ENCODE measurements at regions not wholly inside any gene's neighbourhood (a gene's known extent, or its start where the extent isn't known, plus 50 kb on each side); places are given as distances from the start of the nearest gene placed in this dataset.

- ChIA-PET POLR2A (no interaction called here), CTCF (no interaction called here)
- no peak for TF ChIP-seq CTCF (IDR thresholded peaks at IDR 0.05; ENCODE audit: unreplicated experiment)
- no peak overlapping the region for H3K27ac Mint-ChIP-seq (ENCODE audit: low read depth, unreplicated experiment)
- no peaks in the 10 kb centered on the region for H3K36me3 Mint-ChIP-seq (ENCODE audit: insufficient read depth, unreplicated experiment)
- H3K4me3 Mint-ChIP-seq (ENCODE audit: unreplicated experiment): no peak overlapping the region
- intact Hi-C loops (cut with micrococcal nuclease): no loop called here
- peak; percentile 47 for DNase-seq (ENCODE audit: unreplicated experiment)
- no peaks in the 10 kb centered on the region for H3K27me3 Mint-ChIP-seq (ENCODE audit: insufficient read depth, unreplicated experiment)
- no TSS peak for BruUV-seq (replicated peaks)
- no peaks in the 10 kb centered on the region for H3K9me3 Mint-ChIP-seq (ENCODE audit: unreplicated experiment)
- no peaks in the 10 kb centered on the region for H3K4me1 Mint-ChIP-seq (ENCODE audit: insufficient read depth, unreplicated experiment)
Observed at GRCh38 chr18:38654946-38655345, 1089.3 kb upstream of the CELF4 start.

- POLR2A ChIA-PET: no interaction called here
- no peaks in the 10 kb centered on the region for H3K36me3 Mint-ChIP-seq (ENCODE audit: insufficient read depth, unreplicated experiment)
- no peak overlapping the region for H3K4me3 Mint-ChIP-seq (ENCODE audit: unreplicated experiment)
- DNase-seq (ENCODE audit: unreplicated experiment): no peak
- H3K4me1 Mint-ChIP-seq (ENCODE audit: insufficient read depth, unreplicated experiment): no peaks in the 10 kb centered on the region
- H3K27me3 Mint-ChIP-seq (ENCODE audit: insufficient read depth, unreplicated experiment): no peaks in the 10 kb centered on the region
- CTCF ChIA-PET: interaction anchor here (0.7 kb wide), 1 partner anchor 202 kb away, joined by 3 read pairs; no protein-coding TSS in a partner anchor
- intact Hi-C loops (cut with micrococcal nuclease): no loop called here
- no TSS peak for BruUV-seq (replicated peaks)
- TF ChIP-seq CTCF (IDR thresholded peaks at IDR 0.05; ENCODE audit: unreplicated experiment): no peak
- H3K9me3 Mint-ChIP-seq (ENCODE audit: unreplicated experiment): no peaks in the 10 kb centered on the region
- no peak overlapping the region for H3K27ac Mint-ChIP-seq (ENCODE audit: low read depth, unreplicated experiment)
Observed at GRCh38 chr18:38651736-38652135, 1086.1 kb upstream of the CELF4 start.

GRCh38 chr18:38648179-38648578, 1082.6 kb upstream of the CELF4 start:
- no peak overlapping the region for H3K4me3 Mint-ChIP-seq (ENCODE audit: unreplicated experiment)
- no peaks in the 10 kb centered on the region for H3K36me3 Mint-ChIP-seq (ENCODE audit: insufficient read depth, unreplicated experiment)
- no peak for TF ChIP-seq CTCF (IDR thresholded peaks at IDR 0.05; ENCODE audit: unreplicated experiment)
- no peaks in the 10 kb centered on the region for H3K9me3 Mint-ChIP-seq (ENCODE audit: unreplicated experiment)
- ChIA-PET POLR2A (no interaction called here), CTCF (interaction anchor here (0.6 kb wide), 1 partner anchor 86 kb away, joined by 3 read pairs; no protein-coding TSS in a partner anchor)
- DNase-seq (ENCODE audit: unreplicated experiment): no peak
- H3K27me3 Mint-ChIP-seq (ENCODE audit: insufficient read depth, unreplicated experiment): no peaks in the 10 kb centered on the region
- BruUV-seq (replicated peaks): no TSS peak
- intact Hi-C loops (cut with micrococcal nuclease): no loop called here
- no peaks in the 10 kb centered on the region for H3K4me1 Mint-ChIP-seq (ENCODE audit: insufficient read depth, unreplicated experiment)
- H3K27ac Mint-ChIP-seq (ENCODE audit: low read depth, unreplicated experiment): no peak overlapping the region

GRCh38 chr18:38646296-38646695, 1080.7 kb upstream of the CELF4 start:
- no TSS peak for BruUV-seq (replicated peaks)

More at GRCh38 chr18:38646296-38646695, 1080.7 kb upstream of the CELF4 start:
- Mint-ChIP-seq H3K4me1 (ENCODE audit: insufficient read depth, unreplicated experiment) (no peaks in the 10 kb centered on the region), H3K27me3 (ENCODE audit: insufficient read depth, unreplicated experiment) (no peaks in the 10 kb centered on the region), H3K4me3 (ENCODE audit: unreplicated experiment) (no peak overlapping the region), H3K27ac (ENCODE audit: low read depth, unreplicated experiment) (no peak overlapping the region), H3K9me3 (ENCODE audit: unreplicated experiment) (no peaks in the 10 kb centered on the region), H3K36me3 (ENCODE audit: insufficient read depth, unreplicated experiment) (no peaks in the 10 kb centered on the region)
- ChIA-PET CTCF (interaction anchor here (0.6 kb wide), 1 partner anchor 268 kb away, joined by 3 read pairs; no protein-coding TSS in a partner anchor), POLR2A (interaction anchor here (0.6 kb wide), 1 partner anchor 447 kb away, joined by 3 read pairs; no protein-coding TSS in a partner anchor)
- no peak for TF ChIP-seq CTCF (IDR thresholded peaks at IDR 0.05; ENCODE audit: unreplicated experiment)
- DNase-seq (ENCODE audit: unreplicated experiment): no peak
- intact Hi-C loops (cut with micrococcal nuclease): no loop called here

Data from MCF 10A (cell line).